HG02642 (cell line): ENCODE measurements at regions not wholly inside any gene's neighbourhood (a gene's known extent, or its start where the extent isn't known, plus 50 kb on each side); places are given as distances from the start of the nearest gene placed in this dataset.
"Not testable (repeated sequence)": the region's sequence is repeated elsewhere in the genome, so short reads cannot be mapped to it uniquely, and the experiment has no call there.

Experiments
- ATAC-seq: cut with Tn5 transposase; IDR thresholded peaks from one replicate; pipeline ENCODE4 v1.9.1; 2021; ENCODE audit warnings: mild to moderate bottlenecking; ENCODE audit not compliant: unreplicated experiment, poor library complexity

DNA sequence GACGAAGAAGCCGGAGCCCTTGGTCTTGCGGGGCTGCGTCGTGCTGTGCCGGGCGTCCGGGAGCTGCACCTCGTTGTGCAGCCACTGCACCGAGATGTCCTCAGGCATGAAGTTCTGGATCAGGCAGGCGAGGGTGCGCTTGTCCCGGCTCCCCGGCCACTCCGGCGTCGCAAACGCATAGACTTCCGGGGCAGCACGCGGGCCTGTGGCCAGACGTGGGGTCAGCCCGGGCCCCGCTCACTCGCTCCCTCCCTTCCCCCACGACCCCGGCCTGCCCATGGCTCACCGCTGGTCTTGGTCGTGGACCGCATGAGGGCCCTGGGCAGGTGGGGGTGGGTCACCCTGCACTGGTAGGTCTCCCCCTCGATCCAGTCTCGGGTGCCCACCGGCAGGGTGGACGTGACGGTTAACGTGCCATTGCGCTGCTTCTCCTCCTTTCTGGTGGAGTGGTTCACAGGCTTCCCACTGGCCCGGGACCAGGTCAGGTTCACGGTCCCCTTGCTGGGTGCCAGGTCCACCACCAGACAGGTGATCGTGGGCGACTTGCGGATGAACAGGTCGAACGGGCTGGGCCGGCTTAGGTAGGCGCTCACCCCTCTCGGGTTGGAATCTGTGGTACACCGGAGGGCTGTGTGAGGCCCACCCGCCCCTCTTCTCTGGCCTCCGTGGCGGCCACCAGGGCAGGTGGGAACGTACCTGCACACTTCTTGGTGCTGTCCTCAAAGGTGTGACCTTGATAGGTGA, 74.0 kb downstream of the TMEM121 start:
- ATAC-seq: not testable (repeated sequence)

DNA sequence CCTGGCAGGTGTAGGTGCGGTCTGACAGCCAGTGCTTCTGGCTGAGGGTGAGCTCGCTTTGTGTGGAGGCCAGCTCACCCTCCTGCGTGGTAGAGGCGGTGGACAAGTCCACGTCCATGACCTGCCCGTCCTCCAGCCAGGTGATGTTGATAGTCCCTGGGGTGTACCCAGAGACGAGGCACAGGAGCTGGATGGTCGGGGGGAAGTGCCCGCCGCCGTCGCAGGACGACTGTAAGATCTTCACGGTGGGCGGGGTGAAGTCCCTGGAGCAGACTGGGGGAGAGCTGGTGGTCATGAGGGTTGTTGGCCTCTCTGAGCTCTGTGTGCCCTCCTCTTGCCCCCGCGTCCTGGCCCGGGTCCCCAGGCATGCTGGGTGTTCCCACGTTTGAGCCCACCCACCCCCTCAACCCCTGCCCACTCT, 74.6 kb downstream of the TMEM121 start:
- ATAC-seq: no peak

DNA sequence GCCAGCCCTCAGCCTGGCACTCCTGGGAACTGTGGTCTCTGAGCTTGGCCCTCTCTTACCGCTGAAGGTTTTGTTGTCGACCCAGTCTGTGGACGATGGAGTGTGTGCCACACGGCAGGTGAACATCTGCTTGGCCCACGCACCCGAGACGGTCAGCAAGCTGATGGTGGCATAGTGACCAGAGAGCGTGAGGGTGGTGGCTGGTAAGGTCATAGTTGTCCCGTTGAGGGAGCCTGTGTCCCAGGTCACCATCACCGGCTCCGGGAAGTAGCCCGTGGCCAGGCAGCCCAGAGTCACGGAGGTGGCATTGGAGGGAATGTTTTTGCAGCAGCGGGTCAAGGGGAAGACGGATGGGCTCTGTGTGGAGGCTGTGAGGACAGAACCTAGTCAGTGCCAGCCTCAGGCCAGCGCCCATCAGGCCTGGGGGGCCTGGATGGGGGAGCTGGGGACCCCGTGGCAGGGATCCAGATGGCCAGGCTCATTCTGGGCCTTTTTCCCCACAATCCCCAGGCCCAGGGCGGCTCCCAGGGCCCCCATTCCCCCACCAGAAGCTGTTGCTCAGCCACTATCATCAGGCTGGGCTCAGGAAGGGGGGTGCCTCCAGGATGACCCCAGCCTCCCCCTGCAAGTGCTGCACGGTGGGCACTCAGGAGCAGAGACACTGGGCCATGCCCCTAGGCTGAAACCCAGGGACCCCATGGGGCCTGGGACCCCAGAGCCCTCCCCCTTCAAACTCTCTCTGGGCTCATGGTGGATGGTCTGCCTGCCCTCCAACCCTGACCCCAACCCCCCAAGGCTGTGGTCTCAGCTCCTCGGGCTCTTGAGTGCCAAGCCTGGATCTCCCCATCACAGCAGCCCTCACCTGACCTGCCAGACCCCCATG, 75.2 kb downstream of the TMEM121 start:
- no peak for ATAC-seq

DNA sequence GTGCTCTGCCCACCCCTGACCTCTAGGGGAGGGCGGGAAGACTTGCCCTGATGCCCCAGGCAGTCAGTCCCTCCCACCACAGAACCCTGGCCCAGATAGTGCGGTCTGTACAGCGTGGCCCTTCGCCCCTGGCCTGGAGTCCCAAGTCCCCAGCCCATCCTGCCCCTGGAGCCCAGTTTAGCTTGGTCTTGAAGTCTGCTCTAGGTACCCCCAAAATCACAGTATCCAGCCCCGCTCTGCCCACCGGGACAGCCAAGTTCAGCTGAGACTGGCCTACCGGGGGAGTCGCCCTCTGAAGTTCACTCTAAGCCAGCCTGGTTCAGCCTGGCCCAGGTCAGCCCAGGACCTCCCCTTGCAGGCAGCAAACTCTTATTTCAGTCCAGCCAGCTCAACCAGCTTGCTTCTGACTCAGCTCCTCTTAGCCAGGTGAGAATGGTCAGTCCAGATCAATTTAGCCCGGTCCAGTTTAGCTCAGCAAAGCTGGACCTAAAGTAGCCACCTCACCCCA, 75.9 kb downstream of the TMEM121 start:
- no peak for ATAC-seq

DNA sequence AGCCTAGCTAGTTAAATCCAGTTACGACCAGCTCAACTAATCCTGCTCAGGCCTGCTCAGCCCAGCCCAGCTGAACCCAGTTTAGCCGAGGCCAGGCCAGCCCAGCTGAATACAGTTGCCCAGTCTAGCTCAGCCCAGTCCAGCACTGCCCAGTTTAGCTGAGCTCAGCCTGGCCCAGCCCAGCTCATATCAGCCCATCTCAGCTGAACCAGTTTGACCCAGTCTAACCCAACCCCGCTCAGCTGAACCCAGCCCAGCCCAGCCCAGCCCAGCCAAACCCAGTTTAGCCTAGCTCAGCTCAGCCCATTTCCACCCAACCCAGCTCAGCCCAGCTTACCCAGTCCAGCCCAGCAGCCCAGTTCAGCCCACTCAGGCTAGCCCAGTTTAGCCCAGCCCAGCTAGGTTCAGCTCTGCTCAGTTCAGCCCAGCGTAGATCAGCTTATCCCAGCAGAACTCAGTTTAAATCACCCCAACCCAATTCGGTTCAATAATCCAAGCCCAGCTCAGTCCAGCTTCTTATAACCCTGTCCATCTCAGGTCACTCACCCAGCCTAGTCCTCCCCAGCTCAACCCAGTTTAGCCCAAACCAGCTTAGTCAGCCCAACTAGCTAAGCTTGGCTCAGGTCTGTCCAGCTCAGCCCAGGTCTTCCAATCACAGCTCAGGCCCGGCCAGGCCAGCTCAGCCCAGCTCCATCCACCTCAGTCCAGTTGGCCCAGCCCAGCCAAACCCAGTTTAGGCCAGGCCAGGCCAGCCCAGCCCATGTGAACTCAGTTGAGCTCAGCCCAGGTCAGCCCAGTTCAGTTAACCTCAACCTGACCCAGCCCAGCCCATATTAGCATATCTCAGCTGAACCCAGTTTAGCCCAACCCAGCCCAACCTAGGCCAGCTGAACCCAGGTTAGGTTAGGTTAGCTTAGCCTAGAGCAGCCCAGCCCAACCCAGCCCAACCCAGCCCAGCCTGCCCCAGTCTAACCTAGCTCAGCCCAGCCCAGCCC, 76.7 kb downstream of the TMEM121 start:
- no peak for ATAC-seq

DNA sequence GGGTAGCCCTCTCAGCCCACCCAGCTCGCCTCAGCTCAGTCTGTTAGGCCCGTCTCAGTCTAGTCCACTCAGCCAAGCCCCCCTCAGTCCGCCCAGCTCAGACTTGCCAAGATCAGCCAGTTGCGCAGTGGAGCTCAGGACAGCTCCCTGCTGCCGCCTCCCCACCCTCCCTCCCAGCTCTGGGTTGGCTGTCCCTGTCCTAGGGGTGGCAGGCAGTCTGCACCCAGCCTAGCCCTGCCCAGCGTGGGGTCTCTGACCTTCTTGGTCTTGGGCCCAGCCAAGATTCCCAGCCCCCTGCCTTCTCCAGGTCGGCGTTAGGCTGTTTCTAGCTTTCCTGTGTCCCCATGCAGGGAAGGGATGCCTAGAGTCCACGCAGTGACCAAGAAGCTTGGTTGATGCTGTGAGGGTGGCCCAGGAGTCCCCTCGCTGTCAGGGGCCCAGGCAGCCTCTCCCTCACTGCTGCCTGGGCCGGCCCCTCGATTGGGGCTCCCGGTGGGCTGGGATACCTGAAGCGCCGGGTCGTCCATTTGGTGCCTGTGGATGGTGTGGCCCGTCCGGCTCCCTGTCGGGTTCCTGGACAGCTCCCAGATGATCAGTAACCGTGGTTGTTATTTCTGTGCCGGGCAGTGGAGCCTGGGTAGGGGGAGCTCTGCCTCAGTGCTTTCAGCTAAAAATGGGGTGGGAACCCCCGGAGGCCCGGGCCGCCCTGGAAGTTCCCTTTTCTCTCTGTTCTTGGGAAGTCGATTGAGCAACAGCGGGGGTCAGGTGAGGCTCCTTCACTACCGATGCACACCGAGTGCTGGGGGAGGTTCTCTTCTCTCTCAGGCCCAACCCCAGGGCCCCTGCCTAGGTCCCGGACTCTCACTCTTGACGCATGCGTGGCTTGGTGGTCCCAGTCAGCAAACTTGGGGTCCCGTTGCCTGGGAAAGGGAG, 78.4 kb downstream of the TMEM121 start:
- ATAC-seq: not testable (repeated sequence)

DNA sequence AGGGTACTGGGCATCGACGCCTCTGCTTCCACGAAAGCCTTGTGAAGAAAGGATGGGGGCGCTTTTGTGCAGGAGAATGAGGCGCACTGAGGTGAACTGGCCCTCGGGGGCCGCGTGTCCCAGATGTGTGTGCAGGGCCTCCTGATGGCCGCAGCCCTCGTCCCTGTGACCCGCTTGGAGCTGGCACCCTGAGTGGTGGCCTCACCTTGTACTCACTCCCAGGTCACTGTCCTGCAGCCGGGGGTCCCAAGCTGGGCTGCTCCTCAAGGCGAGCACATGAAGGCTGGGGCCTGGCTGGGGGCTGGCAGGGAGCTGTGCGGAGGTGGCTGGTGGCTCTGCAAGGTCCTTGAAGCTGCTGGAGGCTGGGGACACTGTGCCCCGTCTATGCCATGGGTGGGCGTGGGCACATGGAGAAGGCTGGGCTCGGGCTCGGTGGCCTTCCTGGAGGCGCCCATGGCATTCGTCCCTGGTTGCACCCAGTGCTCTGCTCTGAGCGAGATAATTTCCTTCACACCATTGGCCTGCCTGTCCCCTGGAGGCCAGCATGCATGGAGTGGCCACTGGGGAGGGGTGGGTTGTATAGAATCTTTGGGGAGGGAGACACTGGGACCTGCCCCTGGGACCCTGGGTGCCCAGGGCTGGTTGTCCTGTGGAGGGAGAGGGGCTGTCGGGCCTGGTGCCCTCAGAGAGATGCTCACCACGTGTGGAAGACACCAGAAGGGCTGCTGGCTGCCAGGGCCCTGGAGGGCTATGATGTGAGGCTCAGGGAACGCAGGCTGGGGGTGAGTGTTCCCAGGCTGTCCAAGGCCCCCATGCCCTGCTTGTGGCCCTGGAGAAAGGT, 79.3 kb downstream of the TMEM121 start:
- no peak for ATAC-seq

DNA sequence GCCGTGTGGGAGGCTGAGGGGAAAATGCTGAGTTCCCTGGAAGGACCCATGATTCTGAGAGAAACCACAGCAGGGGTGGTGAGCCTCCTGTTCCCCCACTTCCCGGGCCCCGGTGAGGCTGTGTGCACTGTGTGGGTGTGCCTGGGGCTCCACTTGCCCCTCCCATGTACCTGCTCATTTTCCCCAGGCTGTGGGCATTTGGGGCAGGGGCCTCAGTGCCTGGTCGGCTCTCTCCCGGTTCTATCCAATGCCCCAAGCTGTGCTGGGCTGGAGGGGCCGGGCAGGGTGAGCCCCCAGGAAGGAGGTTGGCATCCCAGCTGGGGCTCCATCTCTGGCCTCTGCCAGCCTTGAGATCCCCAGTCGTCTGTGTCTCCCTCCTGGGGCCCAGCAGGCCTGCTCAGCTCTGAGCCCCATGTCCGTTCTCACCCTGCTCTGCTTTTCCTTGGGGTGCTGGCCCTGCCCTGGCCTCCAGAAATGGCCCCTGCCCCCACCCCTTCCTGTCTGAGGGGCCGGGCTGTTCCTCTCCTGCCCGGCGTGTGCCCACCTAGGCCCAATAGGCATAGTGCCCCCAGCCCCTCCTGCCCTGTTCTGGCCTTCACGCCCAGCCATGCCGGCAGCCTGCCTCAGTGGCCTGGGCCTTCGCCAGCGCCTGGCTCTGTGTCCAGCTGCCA, 80.1 kb downstream of the TMEM121 start:
- not testable (repeated sequence) for ATAC-seq

DNA sequence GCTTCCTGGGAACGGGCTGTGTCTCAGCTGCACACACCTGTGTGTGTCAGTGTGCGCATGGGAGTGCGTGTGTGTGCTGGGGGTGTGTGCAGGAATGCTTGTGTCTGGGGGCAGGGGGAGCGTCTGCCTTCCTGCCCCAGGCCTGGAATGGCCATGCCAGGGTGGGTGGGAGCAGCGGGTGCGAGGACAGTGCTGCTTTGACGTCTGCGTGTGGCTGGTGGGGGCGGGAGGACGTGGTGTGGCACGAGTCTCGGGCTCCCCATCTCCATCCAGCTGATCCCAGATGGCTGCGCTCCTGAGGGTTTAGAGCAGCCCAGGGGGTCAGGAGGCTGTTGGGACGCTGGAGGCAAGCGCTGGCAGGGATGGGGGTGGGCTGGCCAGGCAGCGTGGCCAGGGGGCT, 80.6 kb downstream of the TMEM121 start:
- ATAC-seq: not testable (repeated sequence)

DNA sequence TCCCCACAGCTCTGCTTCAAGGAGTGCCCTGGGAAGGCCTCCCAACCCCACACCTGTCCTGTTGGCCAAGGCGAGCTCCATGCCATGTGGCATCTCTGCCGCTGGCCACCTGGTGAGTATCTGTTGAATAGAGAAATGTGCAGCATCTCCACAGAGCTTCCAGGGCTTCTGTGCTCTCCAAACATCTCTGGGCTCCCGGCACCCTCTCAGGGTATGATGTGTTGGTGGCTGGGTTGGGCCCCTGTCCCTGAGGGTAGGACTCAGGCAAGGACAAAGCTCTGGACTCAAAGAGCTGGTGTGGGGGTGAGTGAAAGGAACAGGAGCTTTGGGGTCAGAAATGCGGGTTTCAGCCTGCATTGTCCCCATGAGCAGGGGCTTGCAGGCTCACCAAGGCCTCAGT, 88.6 kb downstream of the TMEM121 start:
- not testable (repeated sequence) for ATAC-seq

DNA sequence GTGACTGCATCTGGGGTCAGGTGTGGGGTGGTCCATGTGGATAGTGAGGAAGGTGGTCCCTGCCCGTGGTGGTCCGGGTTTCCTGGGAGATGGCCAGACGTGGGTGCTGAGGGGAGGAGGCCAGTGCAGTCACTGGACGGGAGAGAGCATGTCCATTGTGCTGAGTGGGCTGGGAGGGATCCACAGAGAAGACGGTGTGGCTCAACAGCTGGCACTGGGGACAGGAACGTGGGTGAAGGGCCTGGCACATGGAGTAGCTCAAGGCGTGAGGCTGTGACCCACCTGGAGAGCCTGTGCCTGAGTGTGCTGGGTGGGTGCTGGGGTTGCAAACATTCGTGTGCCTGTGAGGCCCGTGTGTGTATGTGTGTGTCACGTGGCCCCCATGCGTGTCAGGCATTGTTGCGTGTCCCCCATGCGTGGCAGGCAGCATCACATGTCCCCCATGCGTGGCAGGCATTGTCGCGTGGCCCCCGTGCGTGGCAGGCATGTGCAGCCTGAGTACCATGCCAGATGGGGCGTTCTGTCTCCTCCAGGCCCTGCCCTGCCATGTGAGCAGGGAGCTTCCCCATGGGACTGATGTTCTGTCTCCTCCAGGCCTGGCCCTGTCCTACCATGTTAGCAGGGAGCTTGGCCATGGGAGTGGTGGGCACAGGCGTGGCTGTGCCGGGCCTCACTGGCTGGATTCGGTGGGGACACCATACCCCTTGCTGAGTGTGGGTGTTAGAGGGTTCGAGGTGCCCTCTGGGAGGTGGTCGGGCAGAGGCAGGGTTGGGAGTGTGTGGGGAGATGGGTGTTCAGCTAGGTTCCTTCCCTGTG, 89.8 kb downstream of the TMEM121 start:
- not testable (repeated sequence) for ATAC-seq

DNA sequence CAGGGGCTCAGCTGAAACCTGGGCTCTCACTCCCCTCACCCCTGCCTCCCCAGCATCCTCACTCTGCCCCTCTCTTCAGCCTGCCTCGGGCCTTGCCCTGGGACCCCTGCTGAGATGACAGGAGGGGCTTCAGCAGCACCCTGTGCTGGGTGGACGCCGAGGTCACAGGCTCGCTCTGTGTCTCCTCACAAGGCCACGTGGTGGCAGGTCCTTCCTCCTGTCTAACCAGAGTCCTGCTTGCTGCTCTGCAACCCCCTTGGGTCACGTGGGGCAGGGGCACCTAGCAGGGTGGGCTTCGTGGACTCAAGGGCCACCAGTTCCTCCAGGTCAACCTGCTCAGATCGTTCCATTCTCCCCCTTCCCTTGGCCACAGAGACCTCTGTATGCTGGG, 90.4 kb downstream of the TMEM121 start:
- ATAC-seq: no peak

DNA sequence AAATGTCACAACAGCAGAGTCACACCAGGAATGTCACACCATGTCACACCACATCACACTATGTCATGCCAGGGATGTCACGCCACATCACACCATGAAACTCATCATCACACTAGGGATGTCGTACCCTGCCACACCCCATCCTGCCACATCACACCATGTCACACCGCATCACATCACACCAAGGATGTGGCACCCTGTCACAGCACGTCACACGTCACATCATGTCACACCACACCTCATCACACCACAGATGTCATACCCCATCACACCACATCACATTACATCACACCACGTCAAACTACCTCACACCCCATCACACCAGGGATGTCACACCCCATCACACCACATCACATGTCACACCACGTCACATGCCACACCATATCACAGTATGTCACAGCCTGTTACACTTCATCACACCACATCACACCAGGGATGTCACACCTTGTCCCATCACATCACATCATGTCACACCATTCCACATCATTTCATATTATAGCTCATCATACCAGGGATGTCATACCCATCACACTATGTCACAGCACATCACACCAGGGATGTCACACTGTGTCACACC, 90.9 kb downstream of the TMEM121 start:
- ATAC-seq: no peak

DNA sequence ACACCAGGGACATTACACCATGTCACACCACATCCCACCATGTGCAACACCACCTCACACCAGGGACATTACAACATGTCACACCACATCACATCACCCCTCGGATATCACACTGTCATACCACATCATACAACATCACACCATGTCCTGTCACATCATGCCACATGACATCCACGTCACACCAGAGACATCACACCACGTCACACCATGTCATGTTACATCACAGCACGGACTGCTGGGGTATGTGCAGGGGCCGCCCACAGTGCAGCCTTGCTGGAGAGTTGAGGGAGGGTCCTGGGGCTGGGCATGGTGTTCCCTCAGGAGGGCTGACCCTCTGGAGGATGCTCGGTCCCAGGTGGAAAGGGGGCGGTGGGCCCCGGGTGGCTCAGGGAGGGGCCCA, 91.4 kb downstream of the TMEM121 start:
- not testable (repeated sequence) for ATAC-seq

DNA sequence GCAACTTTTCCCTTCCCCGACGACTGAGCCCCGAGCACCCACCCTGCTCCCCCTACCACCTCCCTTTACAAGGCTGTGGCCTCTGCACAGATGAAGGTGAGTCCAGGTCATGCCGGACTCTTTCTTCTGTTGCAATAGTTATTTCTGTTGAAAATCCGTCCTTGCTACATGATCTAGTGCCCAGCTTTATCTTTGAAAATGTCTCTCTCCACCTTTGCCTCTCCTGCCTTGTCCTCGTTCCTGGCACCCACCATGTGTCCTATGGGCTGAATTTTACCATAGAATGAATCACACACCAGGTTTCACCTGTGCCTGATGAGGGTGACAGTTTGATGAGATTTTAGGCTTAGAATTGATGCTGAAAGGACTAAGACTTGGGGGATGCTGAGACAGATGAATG, 92.9 kb downstream of the TMEM121 start:
- ATAC-seq: not testable (repeated sequence)

DNA sequence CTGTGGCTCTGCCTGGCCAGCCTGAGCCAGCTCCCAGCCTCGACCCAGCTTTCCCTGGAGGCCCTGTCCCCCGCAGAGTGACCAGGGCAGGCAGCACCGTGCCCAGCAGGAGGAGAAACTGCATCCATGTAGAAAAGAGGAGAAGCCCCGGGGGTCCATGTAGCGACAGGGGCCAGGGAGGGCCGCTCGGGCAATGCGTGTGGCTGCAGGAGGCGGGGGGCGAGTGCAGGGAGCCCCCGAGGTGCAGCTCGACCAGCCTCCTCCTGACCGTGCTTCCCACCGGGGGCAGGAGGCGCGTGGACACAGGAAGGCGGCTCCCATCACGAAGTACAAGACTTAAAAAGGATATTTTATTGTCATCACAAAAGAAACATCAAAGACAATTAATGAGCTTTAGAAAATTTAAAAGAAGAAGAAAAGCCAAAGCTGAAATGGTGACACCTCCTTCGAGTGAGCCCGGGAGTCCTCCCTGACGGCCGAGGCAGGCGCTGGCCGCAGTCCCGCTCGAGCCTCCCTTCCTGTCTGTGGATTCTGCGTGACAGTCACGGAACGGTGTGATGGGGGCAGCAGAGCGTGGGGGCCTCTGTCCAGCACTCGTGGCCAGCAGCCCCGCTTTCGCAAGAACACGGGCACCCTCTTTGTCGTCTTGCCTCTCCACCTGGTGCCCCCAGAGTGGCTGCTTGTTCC, 93.9 kb downstream of the TMEM121 start:
- ATAC-seq: not testable (repeated sequence)
